Neuronal stem cell (in vitro differentiated cells): ENCODE measurements at regions not wholly inside any gene's neighbourhood (a gene's known extent, or its start where the extent isn't known, plus 50 kb on each side); places are given as distances from the start of the nearest gene placed in this dataset.

Experiments
- DNase-seq: peaks from one replicate; pipeline ENCODE4 v3.0.0-alpha.2; 2013; ENCODE audit warnings: low spot score
- H2AFZ ChIP-seq: one replicate; pipeline ENCODE4 v1.6.1; 2013; ENCODE audit warnings: mild to moderate bottlenecking, low read length, inconsistent platforms
- H2AK5ac ChIP-seq: 2 replicates; pipeline ENCODE4 v1.6.1; 2013; ENCODE audit warnings: low read depth, mild to moderate bottlenecking, inconsistent platforms, low read length, moderate library complexity, mixed read lengths
- H2BK120ac ChIP-seq: 2 replicates; pipeline ENCODE4 v1.6.1; 2013; ENCODE audit warnings: low read depth, mild to moderate bottlenecking, inconsistent platforms, low read length, moderate library complexity, mixed read lengths
- H2BK12ac ChIP-seq: one replicate; pipeline ENCODE4 v1.6.1; 2013; ENCODE audit warnings: low read length, inconsistent platforms
- H2BK15ac ChIP-seq: 2 replicates; pipeline ENCODE4 v1.6.1; 2013; ENCODE audit warnings: mild to moderate bottlenecking, low read length, inconsistent platforms, mixed read lengths
- H2BK5ac ChIP-seq: one replicate; pipeline ENCODE4 v1.6.1; 2013; ENCODE audit warnings: inconsistent platforms, mild to moderate bottlenecking, low read length, moderate library complexity
- H3K14ac ChIP-seq: one replicate; pipeline ENCODE4 v1.6.1; 2013; ENCODE audit warnings: low read length, inconsistent platforms
- H3K18ac ChIP-seq: 2 replicates; pipeline ENCODE4 v1.6.1; 2013; ENCODE audit warnings: low read length, inconsistent platforms
- H3K23ac ChIP-seq: 2 replicates; pipeline ENCODE4 v1.6.1; 2013; ENCODE audit warnings: low read depth, mild to moderate bottlenecking, mixed read lengths, low read length, inconsistent platforms; ENCODE audit not compliant: poor library complexity
- H3K27ac ChIP-seq: replicated peaks from 3 replicates; pipeline ENCODE4 v1.5.1; 2013; ENCODE audit warnings: low read length, inconsistent platforms
- H3K27me3 ChIP-seq, 3 experiments: 2 replicates each; pipeline ENCODE4 v1.6.1; 2013; ENCODE audit warnings: low read length in 3 of 3, mild to moderate bottlenecking in 2 of 3, inconsistent platforms in 1 of 3, low read depth in 1 of 3, mixed read lengths in 1 of 3, moderate library complexity in 1 of 3; ENCODE audit not compliant: control insufficient read depth in 3 of 3, insufficient read depth in 3 of 3
- H3K36me3 ChIP-seq, 2 donors: replicated peaks in 1 of 2; 2 replicates each; pipeline ENCODE4 v1.6.1; 2013; ENCODE audit warnings: low read length in 2 of 2; ENCODE audit not compliant: control insufficient read depth in 2 of 2, insufficient read depth in 2 of 2
- H3K4ac ChIP-seq: 2 replicates; pipeline ENCODE4 v1.6.1; 2013; ENCODE audit warnings: inconsistent platforms, mild to moderate bottlenecking, low read length, moderate library complexity
- H3K4me1 ChIP-seq, 2 donors: 1 replicate in 1 of 2; 2 replicates in 1 of 2; pipeline ENCODE4 v1.6.1; 2013; ENCODE audit warnings: low read length in 2 of 2, low read depth in 1 of 2; ENCODE audit not compliant: control insufficient read depth in 2 of 2, insufficient read depth in 1 of 2
- H3K4me2 ChIP-seq: one replicate; pipeline ENCODE4 v1.6.1; 2013; ENCODE audit warnings: mild to moderate bottlenecking, low read length, inconsistent platforms; ENCODE audit not compliant: insufficient read depth, poor library complexity, severe bottlenecking
- H3K4me3 ChIP-seq, 2 donors: 2 replicates each; pipeline ENCODE4 v1.5.1; 2013; ENCODE audit warnings: low read length in 2 of 2, mild to moderate bottlenecking in 2 of 2, inconsistent platforms in 1 of 2, moderate library complexity in 1 of 2
- H3K79me1 ChIP-seq: one replicate; pipeline ENCODE4 v1.6.1; 2013; ENCODE audit warnings: low read depth, mild to moderate bottlenecking, inconsistent platforms, low read length, moderate library complexity
- H3K9ac ChIP-seq: one replicate; pipeline ENCODE4 v1.6.1; 2013; ENCODE audit warnings: mild to moderate bottlenecking, low read depth, low read length, inconsistent platforms; ENCODE audit not compliant: poor library complexity
- H3K9me3 ChIP-seq, 2 donors: replicated peaks in 1 of 2; 2 replicates each; pipeline versions ENCODE3 to v1.6.1; 2013; ENCODE audit warnings: low read length in 2 of 2, mild to moderate bottlenecking in 2 of 2, inconsistent platforms in 1 of 2, low read depth in 1 of 2, mixed read lengths in 1 of 2, moderate library complexity in 1 of 2; ENCODE audit not compliant: control insufficient read depth in 2 of 2, insufficient read depth in 1 of 2
- H4K8ac ChIP-seq: one replicate; pipeline ENCODE4 v1.6.1; 2013; ENCODE audit warnings: low read depth, mild to moderate bottlenecking, inconsistent platforms, low read length, moderate library complexity
- H4K91ac ChIP-seq: one replicate; pipeline ENCODE4 v1.6.1; 2013; ENCODE audit warnings: low read length, low read depth, mild to moderate bottlenecking, inconsistent platforms; ENCODE audit not compliant: poor library complexity
- WGBS, 2 donors: extraction: QIAGEN DNeasy Blood & Tissue Kit; methylation state at CpG; one replicate each; pipeline ENCODE4 v1.1.7; 2013; ENCODE audit warnings: missing lambda C conversion rate in 2 of 2, mixed read lengths in 1 of 2; ENCODE audit not compliant: insufficient read length in 2 of 2, insufficient replicate concordance in 1 of 2; ENCODE audit errors: extremely low coverage in 2 of 2; 5-methylcytosine and 5-hydroxymethylcytosine counted together

- no peak overlapping the region for H2BK5ac ChIP-seq
- H3K27ac ChIP-seq: no peak overlapping the region
- no peak overlapping the region for H3K18ac ChIP-seq
- H2AFZ ChIP-seq: no peak overlapping the region
- H4K8ac ChIP-seq: no peak overlapping the region
- no peaks in the 10 kb centered on the region for H3K79me1 ChIP-seq
- no peaks in the 10 kb centered on the region for H3K36me3 ChIP-seq
- H3K9me3 ChIP-seq: no peaks in the 10 kb centered on the region
- H2BK120ac ChIP-seq: no peak overlapping the region
- no peak overlapping the region for H3K4me2 ChIP-seq
- no peak overlapping the region for H3K23ac ChIP-seq
- H4K91ac ChIP-seq: no peak overlapping the region
- H2BK12ac ChIP-seq: no peak overlapping the region
- peak; percentile 31 for DNase-seq
- no CpG with 5 or more reads among the region's 4 CpGs for WGBS, 2 donors
- H3K9ac ChIP-seq: no peak overlapping the region
- no peaks in the 10 kb centered on the region for H3K27me3 ChIP-seq
- H3K4me1 ChIP-seq: peaks cover 2 to 8% of the 10 kb centered on the region in 2 donors
- no peak overlapping the region for H3K4me3 ChIP-seq
- no peak overlapping the region for H2AK5ac ChIP-seq
- no peak overlapping the region for H3K14ac ChIP-seq
- no peak overlapping the region for H3K4ac ChIP-seq
- no peak overlapping the region for H2BK15ac ChIP-seq
Measured at GRCh38 chr3:147730284-147730683, 321.1 kb downstream of the ZIC1 start.

GRCh38 chr3:147733217-147733616, 324.1 kb downstream of the ZIC1 start:
- WGBS, 2 donors: no CpG with 5 or more reads among the region's 2 CpGs

DNA sequence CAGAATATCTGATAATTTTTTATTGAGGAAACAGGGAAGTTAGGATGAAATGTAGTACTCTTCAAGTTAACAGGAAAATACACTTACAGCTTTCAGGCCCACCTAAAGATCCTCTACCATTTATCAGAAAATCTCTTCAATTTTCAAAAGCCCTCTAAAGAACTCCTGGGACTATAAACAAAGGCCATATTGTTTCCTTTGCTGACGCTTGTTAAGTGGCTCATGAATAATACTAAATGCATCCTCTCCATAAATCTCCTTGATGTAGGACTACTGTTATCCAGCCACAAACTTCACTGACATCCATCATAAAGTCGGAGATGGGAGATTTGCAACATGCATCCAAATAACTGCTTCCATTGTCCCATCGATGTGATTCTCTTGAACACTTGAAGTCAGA, 326.5 kb downstream of the ZIC1 start:
- no peak overlapping the region for H3K18ac ChIP-seq
- H3K23ac ChIP-seq: no peak overlapping the region
- no peak overlapping the region for H4K91ac ChIP-seq
- H2BK120ac ChIP-seq: no peak overlapping the region
- no CpG with 5 or more reads among the region's 3 CpGs for WGBS, 2 donors
- H2AK5ac ChIP-seq: no peak overlapping the region
- no peaks in the 10 kb centered on the region for H3K27me3 ChIP-seq
- no peak overlapping the region for H3K27ac ChIP-seq
- no peak overlapping the region for H2BK15ac ChIP-seq
- no peaks in the 10 kb centered on the region for H3K36me3 ChIP-seq
- no peak overlapping the region for H4K8ac ChIP-seq
- no peak overlapping the region for H2BK12ac ChIP-seq
- no peak overlapping the region for H3K9ac ChIP-seq
- no peak overlapping the region for H2AFZ ChIP-seq
- peaks cover 2% of the 10 kb centered on the region in 2 donors for H3K4me1 ChIP-seq
- no peak overlapping the region for H2BK5ac ChIP-seq
- no peak overlapping the region for H3K4me3 ChIP-seq
- no peaks in the 10 kb centered on the region for H3K9me3 ChIP-seq
- H3K4ac ChIP-seq: no peak overlapping the region
- no peak overlapping the region for H3K4me2 ChIP-seq
- no peak overlapping the region for H3K14ac ChIP-seq
- DNase-seq: no peak
- H3K79me1 ChIP-seq: no peaks in the 10 kb centered on the region

More at GRCh38 chr3:147733217-147733616, 324.1 kb downstream of the ZIC1 start:
- H3K4ac ChIP-seq: no peak overlapping the region
- H4K8ac ChIP-seq: no peak overlapping the region
- H2AK5ac ChIP-seq: no peak overlapping the region
- H3K4me2 ChIP-seq: no peak overlapping the region
- H2BK120ac ChIP-seq: no peak overlapping the region
- H3K27ac ChIP-seq: no peak overlapping the region
- no peak for DNase-seq
- no peaks in the 10 kb centered on the region for H3K9me3 ChIP-seq
- H2AFZ ChIP-seq: no peak overlapping the region
- H2BK5ac ChIP-seq: no peak overlapping the region
- H3K4me1 ChIP-seq: peaks cover 2 to 8% of the 10 kb centered on the region in 2 donors
- H3K18ac ChIP-seq: no peak overlapping the region
- no peak overlapping the region for H2BK15ac ChIP-seq
- no peaks in the 10 kb centered on the region for H3K36me3 ChIP-seq
- no peaks in the 10 kb centered on the region for H3K27me3 ChIP-seq
- H3K4me3 ChIP-seq: no peak overlapping the region
- H3K9ac ChIP-seq: no peak overlapping the region
- no peak overlapping the region for H3K23ac ChIP-seq
- no peak overlapping the region for H4K91ac ChIP-seq
- no peak overlapping the region for H3K14ac ChIP-seq
- H3K79me1 ChIP-seq: no peaks in the 10 kb centered on the region
- no peak overlapping the region for H2BK12ac ChIP-seq

GRCh38 chr3:147736226-147736625, 327.1 kb downstream of the ZIC1 start:
- H3K36me3 ChIP-seq: no peaks in the 10 kb centered on the region
- H3K79me1 ChIP-seq: no peaks in the 10 kb centered on the region
- no peak overlapping the region for H2AK5ac ChIP-seq
- no peak overlapping the region for H2AFZ ChIP-seq
- no peak overlapping the region for H3K23ac ChIP-seq
- WGBS, 2 donors: no CpG with 5 or more reads among the region's 2 CpGs
- no peak overlapping the region for H3K4ac ChIP-seq
- H3K9ac ChIP-seq: no peak overlapping the region
- H2BK15ac ChIP-seq: no peak overlapping the region
- no peak overlapping the region for H2BK120ac ChIP-seq
- H3K4me2 ChIP-seq: no peak overlapping the region
- DNase-seq: no peak
- no peak overlapping the region for H2BK12ac ChIP-seq
- H3K27ac ChIP-seq: no peak overlapping the region
- H4K91ac ChIP-seq: no peak overlapping the region
- no peak overlapping the region for H4K8ac ChIP-seq
- peaks cover 0 to 1% of the 10 kb centered on the region in 2 donors for H3K4me1 ChIP-seq
- no peak overlapping the region for H3K4me3 ChIP-seq
- no peaks in the 10 kb centered on the region for H3K9me3 ChIP-seq
- no peak overlapping the region for H3K14ac ChIP-seq
- H2BK5ac ChIP-seq: no peak overlapping the region
- no peaks in the 10 kb centered on the region for H3K27me3 ChIP-seq
- H3K18ac ChIP-seq: no peak overlapping the region
